ENCODE measurements at regions not wholly inside any gene's neighbourhood (a gene's known extent, or its start where the extent isn't known, plus 50 kb on each side); places are given as distances from the start of the nearest gene placed in this dataset.

DNA sequence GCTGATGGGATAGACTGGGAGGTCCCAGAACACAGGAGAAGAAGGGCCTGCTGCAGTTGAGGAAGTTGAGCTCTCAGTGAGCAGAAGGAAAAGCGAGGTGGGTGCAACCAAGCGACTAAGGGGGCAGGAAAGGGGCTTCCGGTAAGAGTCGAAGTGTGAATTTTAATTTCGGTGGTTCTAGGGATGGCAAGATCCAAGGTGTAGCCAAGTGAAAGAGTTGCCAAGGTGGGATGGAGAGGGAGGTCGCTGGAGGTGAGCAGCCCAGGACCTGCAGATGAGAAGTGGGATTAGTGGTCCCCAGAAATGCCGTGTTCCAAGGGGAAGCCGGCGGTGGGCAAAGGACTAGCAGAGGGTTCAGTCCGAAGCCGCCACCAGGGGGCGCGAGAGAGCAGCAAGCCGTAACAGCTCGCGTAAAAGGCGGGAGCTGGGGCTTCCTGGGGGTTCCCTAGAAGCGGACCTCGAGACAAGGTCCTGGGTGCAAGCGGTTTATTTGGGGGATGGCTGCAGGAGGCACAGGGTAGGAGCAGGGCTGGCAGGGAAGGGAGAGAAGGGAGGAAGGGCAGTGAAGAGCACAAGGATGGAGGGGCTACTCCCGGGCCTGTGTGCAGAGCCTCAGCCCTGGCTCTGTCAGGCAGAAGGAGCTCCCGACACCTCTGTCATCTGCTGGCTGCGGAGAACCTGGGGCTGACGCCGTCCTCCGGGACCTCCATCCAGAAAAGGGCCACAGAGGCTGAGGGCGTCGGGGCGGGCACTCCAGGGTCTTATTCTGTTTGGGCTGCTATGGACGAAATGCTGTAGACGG is 103.6 kb downstream of the PAX1 start (continued):
- TF ChIP-seq, protein P1, sequence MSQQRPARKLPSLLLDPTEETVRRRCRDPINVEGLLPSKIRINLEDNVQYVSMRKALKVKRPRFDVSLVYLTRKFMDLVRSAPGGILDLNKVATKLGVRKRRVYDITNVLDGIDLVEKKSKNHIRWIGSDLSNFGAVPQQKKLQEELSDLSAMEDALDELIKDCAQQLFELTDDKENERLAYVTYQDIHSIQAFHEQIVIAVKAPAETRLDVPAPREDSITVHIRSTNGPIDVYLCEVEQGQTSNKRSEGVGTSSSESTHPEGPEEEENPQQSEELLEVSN (IDR thresholded peaks at IDR 0.05), result peak; percentile 96
- TF ChIP-seq RXRA (IDR thresholded peaks at IDR 0.05; ENCODE audit: insufficient read depth, low read depth, low read length) (no peak), RAD21 (IDR thresholded peaks at IDR 0.05 in 1 of 2, conservative IDR thresholded peaks at IDR 0.05 in 1 of 2; ENCODE audit: low read depth in 2 of 2, low read length in 2 of 2) (peak; percentile 80 to 86), SAP30 (IDR thresholded peaks at IDR 0.05; ENCODE audit: insufficient read depth, insufficient replicate concordance, low read length) (no peak)

All from H1 (cell line).